Neural cell (in vitro differentiated cells): ENCODE measurements at regions not wholly inside any gene's neighbourhood (a gene's known extent, or its start where the extent isn't known, plus 50 kb on each side); places are given as distances from the start of the nearest gene placed in this dataset.

Experiments
- H2AFZ ChIP-seq: fragments of 200-600, 300-800 bp; sonication (generic), shearing (Covaris generic); 2 replicates; pipeline ENCODE4 v1.6.0; 2014; ENCODE audit warnings: low read depth, mild to moderate bottlenecking, antibody characterized with exemption, low read length, moderate library complexity
- H3F3A ChIP-seq: fragments of 200-600 bp; shearing (Covaris generic); 2 replicates; pipeline ENCODE4 v1.6.1; 2016; ENCODE audit warnings: mild to moderate bottlenecking, moderate library complexity, mixed read lengths, antibody characterized with exemption, low read length; ENCODE audit not compliant: insufficient read depth, poor library complexity, severe bottlenecking
- H3K27ac ChIP-seq: fragments of 200-600, 300-800 bp; sonication (generic), shearing (Covaris generic); 2 replicates; pipeline ENCODE4 v1.5.1; 2014; ENCODE audit warnings: mild to moderate bottlenecking, low read length, moderate library complexity
- H3K27me3 ChIP-seq: fragments of 300-800, 200-600 bp; sonication (generic), shearing (Covaris generic); 2 replicates; pipeline ENCODE4 v1.6.0; 2014; ENCODE audit warnings: mild to moderate bottlenecking, low read depth, low read length, moderate library complexity; ENCODE audit not compliant: insufficient read depth
- H3K36me3 ChIP-seq: fragments of 300-800, 200-600 bp; sonication (generic), shearing (Covaris generic); 2 replicates; pipeline ENCODE4 v1.5.1; 2014; ENCODE audit warnings: mild to moderate bottlenecking, antibody characterized with exemption, low read length, moderate library complexity; ENCODE audit not compliant: insufficient read depth
- H3K4me2 ChIP-seq: fragments of 300-800, 200-600 bp; sonication (generic), shearing (Covaris generic); 2 replicates; pipeline ENCODE4 v1.6.0; 2014; ENCODE audit warnings: mild to moderate bottlenecking, low read length
- H3K4me3 ChIP-seq: fragments of 300-800, 200-600 bp; sonication (generic), shearing (Covaris generic); 2 replicates; pipeline ENCODE4 v1.5.1; 2014; ENCODE audit warnings: mild to moderate bottlenecking, low read length, moderate library complexity
- H3K79me2 ChIP-seq: fragments of 200-600 bp; shearing (Covaris generic); replicated peaks from 2 replicates; pipeline ENCODE4 v1.6.0; 2014; ENCODE audit warnings: mild to moderate bottlenecking, low read length, moderate library complexity; ENCODE audit not compliant: insufficient read depth
- H3K9ac ChIP-seq: fragments of 300-800, 200-600 bp; sonication (generic), shearing (Covaris generic); 2 replicates; pipeline ENCODE4 v1.6.1; 2016; ENCODE audit warnings: mild to moderate bottlenecking, low read length, mixed read lengths
- H3K9me2 ChIP-seq: fragments of 200-600 bp; shearing (Covaris generic); 2 replicates; pipeline ENCODE4 v1.6.1; 2016; ENCODE audit warnings: mild to moderate bottlenecking, low read length, mixed read lengths; ENCODE audit not compliant: insufficient read depth
- H3K9me3 ChIP-seq: fragments of 200-600, 300-800 bp; sonication (generic), shearing (Covaris generic); 2 replicates; pipeline ENCODE4 v1.6.1; 2016; ENCODE audit warnings: mild to moderate bottlenecking, mixed run types, low read length, moderate library complexity, mixed read lengths
- H4K20me1 ChIP-seq: fragments of 200-600 bp; shearing (Covaris generic); 2 replicates; pipeline ENCODE4 v1.6.1; 2016; ENCODE audit warnings: mild to moderate bottlenecking, mixed run types; ENCODE audit not compliant: insufficient read depth
- EP300 ChIP-seq: fragments of 450-650 bp; conservative IDR thresholded peaks from 2 replicates; pipeline ENCODE4 v1.6.1; 2014; ENCODE audit warnings: antibody characterized with exemption, mild to moderate bottlenecking, moderate library complexity; ENCODE audit not compliant: poor library complexity, severe bottlenecking
- EZH2 ChIP-seq: fragments of 200-600, 300-800 bp; shearing (Covaris generic), sonication (generic); IDR thresholded peaks from 2 replicates; pipeline ENCODE4 v1.6.1; 2014; ENCODE audit warnings: antibody characterized with exemption, low read length, borderline replicate concordance, mild to moderate bottlenecking; ENCODE audit not compliant: insufficient read depth, poor library complexity, severe bottlenecking
- MXI1 ChIP-seq: fragments of 450-650 bp; conservative IDR thresholded peaks from 2 replicates; pipeline ENCODE4 v1.6.1; 2014; ENCODE audit warnings: antibody characterized with exemption, mild to moderate bottlenecking; ENCODE audit not compliant: poor library complexity, severe bottlenecking
- POLR2AphosphoS5 ChIP-seq: IDR thresholded peaks from 2 replicates; pipeline ENCODE4 v1.6.1; 2012
- RAD21 ChIP-seq: fragments of 450-650 bp; conservative IDR thresholded peaks from 2 replicates; pipeline ENCODE4 v1.6.1; 2014; ENCODE audit warnings: antibody characterized with exemption, mild to moderate bottlenecking, moderate library complexity
- SMC3 ChIP-seq: fragments of 450-650 bp; conservative IDR thresholded peaks from 2 replicates; pipeline ENCODE4 v1.6.1; 2014; ENCODE audit warnings: antibody characterized with exemption, mild to moderate bottlenecking, moderate library complexity; ENCODE audit not compliant: poor library complexity
- TAF1 ChIP-seq: IDR thresholded peaks from 2 replicates; pipeline ENCODE4 v1.6.1; 2012; ENCODE audit warnings: low read depth
- TF ChIP-seq, protein P1 (sequence below): fragments of 450-650 bp; IDR thresholded peaks from 2 replicates; pipeline ENCODE4 v1.5.1; 2014; ENCODE audit warnings: antibody characterized with exemption, mild to moderate bottlenecking, moderate library complexity; ENCODE audit not compliant: poor library complexity, severe bottlenecking
- TF ChIP-seq, protein P2 (sequence below): IDR thresholded peaks from 2 replicates; pipeline ENCODE4 v1.6.1; 2012; ENCODE audit warnings: borderline replicate concordance

DNA sequence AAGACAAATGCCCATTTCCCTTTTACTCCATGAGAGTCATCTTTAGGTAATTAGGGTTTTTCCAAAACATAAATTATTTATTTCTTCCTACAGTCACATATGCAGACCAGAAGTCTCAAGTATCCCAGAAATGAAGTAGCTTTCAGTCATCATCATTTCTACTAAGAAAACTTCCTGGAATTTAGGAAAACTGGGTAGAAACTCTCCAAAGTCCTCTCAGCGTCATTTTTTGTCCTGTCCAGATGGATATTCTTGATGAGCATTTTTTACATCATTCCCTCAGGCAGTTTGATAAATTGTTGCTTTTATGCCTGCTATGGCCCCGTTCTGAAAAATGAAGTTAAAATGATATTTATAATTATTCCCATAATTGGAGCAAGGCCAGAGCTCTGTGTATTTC, 93.9 kb upstream of the DCN start:
- H3K36me3 ChIP-seq: no peaks in the 10 kb centered on the region
- no peak for TF ChIP-seq POLR2AphosphoS5
- no peak for TF ChIP-seq MXI1
- TF ChIP-seq, protein P1, sequence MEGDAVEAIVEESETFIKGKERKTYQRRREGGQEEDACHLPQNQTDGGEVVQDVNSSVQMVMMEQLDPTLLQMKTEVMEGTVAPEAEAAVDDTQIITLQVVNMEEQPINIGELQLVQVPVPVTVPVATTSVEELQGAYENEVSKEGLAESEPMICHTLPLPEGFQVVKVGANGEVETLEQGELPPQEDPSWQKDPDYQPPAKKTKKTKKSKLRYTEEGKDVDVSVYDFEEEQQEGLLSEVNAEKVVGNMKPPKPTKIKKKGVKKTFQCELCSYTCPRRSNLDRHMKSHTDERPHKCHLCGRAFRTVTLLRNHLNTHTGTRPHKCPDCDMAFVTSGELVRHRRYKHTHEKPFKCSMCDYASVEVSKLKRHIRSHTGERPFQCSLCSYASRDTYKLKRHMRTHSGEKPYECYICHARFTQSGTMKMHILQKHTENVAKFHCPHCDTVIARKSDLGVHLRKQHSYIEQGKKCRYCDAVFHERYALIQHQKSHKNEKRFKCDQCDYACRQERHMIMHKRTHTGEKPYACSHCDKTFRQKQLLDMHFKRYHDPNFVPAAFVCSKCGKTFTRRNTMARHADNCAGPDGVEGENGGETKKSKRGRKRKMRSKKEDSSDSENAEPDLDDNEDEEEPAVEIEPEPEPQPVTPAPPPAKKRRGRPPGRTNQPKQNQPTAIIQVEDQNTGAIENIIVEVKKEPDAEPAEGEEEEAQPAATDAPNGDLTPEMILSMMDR: no peak
- TF ChIP-seq EZH2: no peak
- TF ChIP-seq EP300: no peak
- TF ChIP-seq, protein P2, sequence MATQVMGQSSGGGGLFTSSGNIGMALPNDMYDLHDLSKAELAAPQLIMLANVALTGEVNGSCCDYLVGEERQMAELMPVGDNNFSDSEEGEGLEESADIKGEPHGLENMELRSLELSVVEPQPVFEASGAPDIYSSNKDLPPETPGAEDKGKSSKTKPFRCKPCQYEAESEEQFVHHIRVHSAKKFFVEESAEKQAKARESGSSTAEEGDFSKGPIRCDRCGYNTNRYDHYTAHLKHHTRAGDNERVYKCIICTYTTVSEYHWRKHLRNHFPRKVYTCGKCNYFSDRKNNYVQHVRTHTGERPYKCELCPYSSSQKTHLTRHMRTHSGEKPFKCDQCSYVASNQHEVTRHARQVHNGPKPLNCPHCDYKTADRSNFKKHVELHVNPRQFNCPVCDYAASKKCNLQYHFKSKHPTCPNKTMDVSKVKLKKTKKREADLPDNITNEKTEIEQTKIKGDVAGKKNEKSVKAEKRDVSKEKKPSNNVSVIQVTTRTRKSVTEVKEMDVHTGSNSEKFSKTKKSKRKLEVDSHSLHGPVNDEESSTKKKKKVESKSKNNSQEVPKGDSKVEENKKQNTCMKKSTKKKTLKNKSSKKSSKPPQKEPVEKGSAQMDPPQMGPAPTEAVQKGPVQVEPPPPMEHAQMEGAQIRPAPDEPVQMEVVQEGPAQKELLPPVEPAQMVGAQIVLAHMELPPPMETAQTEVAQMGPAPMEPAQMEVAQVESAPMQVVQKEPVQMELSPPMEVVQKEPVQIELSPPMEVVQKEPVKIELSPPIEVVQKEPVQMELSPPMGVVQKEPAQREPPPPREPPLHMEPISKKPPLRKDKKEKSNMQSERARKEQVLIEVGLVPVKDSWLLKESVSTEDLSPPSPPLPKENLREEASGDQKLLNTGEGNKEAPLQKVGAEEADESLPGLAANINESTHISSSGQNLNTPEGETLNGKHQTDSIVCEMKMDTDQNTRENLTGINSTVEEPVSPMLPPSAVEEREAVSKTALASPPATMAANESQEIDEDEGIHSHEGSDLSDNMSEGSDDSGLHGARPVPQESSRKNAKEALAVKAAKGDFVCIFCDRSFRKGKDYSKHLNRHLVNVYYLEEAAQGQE: no peak
- no peak for TF ChIP-seq RAD21
- TF ChIP-seq SMC3: no peak
- TF ChIP-seq TAF1: no peak
- H3K9ac ChIP-seq: no peak overlapping the region
- H3K4me2 ChIP-seq: no peak overlapping the region
- H3K9me2 ChIP-seq: no peaks in the 10 kb centered on the region
- no peaks in the 10 kb centered on the region for H3K79me2 ChIP-seq
- H3K9me3 ChIP-seq: no peaks in the 10 kb centered on the region
- peaks cover 4% of the 10 kb centered on the region for H3F3A ChIP-seq
- no peaks in the 10 kb centered on the region for H3K27me3 ChIP-seq
- no peak overlapping the region for H3K4me3 ChIP-seq
- H4K20me1 ChIP-seq: no peaks in the 10 kb centered on the region
- H2AFZ ChIP-seq: no peak overlapping the region
- H3K27ac ChIP-seq: no peak overlapping the region

DNA sequence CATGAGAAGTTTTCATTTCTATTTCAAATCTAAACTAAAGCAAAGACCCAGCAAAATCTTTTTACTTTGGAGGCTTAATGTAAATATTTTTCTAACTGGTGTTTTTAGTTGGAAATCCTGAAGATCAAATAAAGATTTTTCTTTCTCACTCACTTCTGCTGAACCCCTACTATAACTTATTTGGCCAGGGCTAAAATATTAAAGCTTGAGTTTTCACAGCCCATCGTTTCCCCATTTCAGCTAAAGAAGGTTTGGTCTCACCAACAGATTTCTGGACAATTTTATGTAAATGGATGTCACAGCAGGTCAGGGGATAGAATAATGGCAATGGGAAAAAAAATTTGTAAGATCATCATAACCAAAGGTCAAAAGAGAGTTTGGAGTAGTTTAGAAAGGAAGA, 92.7 kb upstream of the DCN start:
- H3F3A ChIP-seq: peaks cover 4% of the 10 kb centered on the region
- no peaks in the 10 kb centered on the region for H3K9me2 ChIP-seq
- no peaks in the 10 kb centered on the region for H3K27me3 ChIP-seq
- H3K4me2 ChIP-seq: no peak overlapping the region
- no peak overlapping the region for H2AFZ ChIP-seq
- H3K79me2 ChIP-seq: no peaks in the 10 kb centered on the region
- no peak for TF ChIP-seq TAF1
- TF ChIP-seq, protein P2: no peak
- no peak for TF ChIP-seq MXI1
- TF ChIP-seq EP300: no peak
- no peak for TF ChIP-seq SMC3
- TF ChIP-seq, protein P1: no peak
- no peak for TF ChIP-seq RAD21
- H4K20me1 ChIP-seq: no peaks in the 10 kb centered on the region
- no peak overlapping the region for H3K4me3 ChIP-seq
- H3K9ac ChIP-seq: no peak overlapping the region
- no peaks in the 10 kb centered on the region for H3K9me3 ChIP-seq
- no peaks in the 10 kb centered on the region for H3K36me3 ChIP-seq
- no peak overlapping the region for H3K27ac ChIP-seq
